ENCODE measurements at regions not wholly inside any gene's neighbourhood (a gene's known extent, or its start where the extent isn't known, plus 50 kb on each side); places are given as distances from the start of the nearest gene placed in this dataset.

- H3K9me3 ChIP-seq: no peaks in the 10 kb centered on the region
- H3K4me3 ChIP-seq: no peak overlapping the region
- H3K4me1 ChIP-seq (ENCODE audit: insufficient read depth): no peaks in the 10 kb centered on the region
- H3K27me3 ChIP-seq: no peaks in the 10 kb centered on the region
- H3K27ac ChIP-seq: no peak overlapping the region
- H3K36me3 ChIP-seq: no peaks in the 10 kb centered on the region
- no peak for DNase-seq
- WGBS, 3 donors: 4 to 9% (median 7%) methylated on average over 2 of the region's 2 CpGs
- TF ChIP-seq EP300 (IDR thresholded peaks at IDR 0.05): no peak
- no peak for TF ChIP-seq CTCF (IDR thresholded peaks at IDR 0.05)
- no peak for TF ChIP-seq POLR2A (IDR thresholded peaks at IDR 0.05)
- intact Hi-C loops (cut with DNase I): no loop called here
Measured at GRCh38 chr5:21236971-21237427, 1249.0 kb upstream of the CDH18 start.

GRCh38 chr5:21236104-21236503 is 1248.1 kb upstream of the CDH18 start:
- no peak for DNase-seq
- WGBS, 3 donors: 86 to 99% (median 95%) methylated on average over 1 of the region's 1 CpG
- Histone ChIP-seq H3K27me3 (no peaks in the 10 kb centered on the region), H3K27ac (no peak overlapping the region), H3K4me1 (ENCODE audit: insufficient read depth) (no peaks in the 10 kb centered on the region), H3K4me3 (no peak overlapping the region), H3K9me3 (no peaks in the 10 kb centered on the region), H3K36me3 (no peaks in the 10 kb centered on the region)
- TF ChIP-seq EP300 (IDR thresholded peaks at IDR 0.05) (no peak), POLR2A (IDR thresholded peaks at IDR 0.05) (no peak), CTCF (IDR thresholded peaks at IDR 0.05) (no peak)
- intact Hi-C loops (cut with DNase I): no loop called here

GRCh38 chr5:21225223-21226064 is 1237.4 kb upstream of the CDH18 start:
- no peak for DNase-seq
- H3K4me3 ChIP-seq: no peak overlapping the region
- H3K9me3 ChIP-seq: no peaks in the 10 kb centered on the region
- H3K36me3 ChIP-seq: no peaks in the 10 kb centered on the region
- WGBS, 3 donors: 90 to 93% (median 90%) methylated on average over 15 to 16 of the region's 16 CpGs
- no peaks in the 10 kb centered on the region for H3K27me3 ChIP-seq
- TF ChIP-seq CTCF (IDR thresholded peaks at IDR 0.05): no peak
- TF ChIP-seq POLR2A (IDR thresholded peaks at IDR 0.05): no peak
- H3K27ac ChIP-seq: no peak overlapping the region
- no peaks in the 10 kb centered on the region for H3K4me1 ChIP-seq (ENCODE audit: insufficient read depth)
- intact Hi-C loops (cut with DNase I): no loop called here

- Histone ChIP-seq H3K4me1 (ENCODE audit: insufficient read depth) (no peaks in the 10 kb centered on the region), H3K9me3 (no peaks in the 10 kb centered on the region), H3K27ac (no peak overlapping the region), H3K36me3 (no peaks in the 10 kb centered on the region), H3K4me3 (no peak overlapping the region), H3K27me3 (no peaks in the 10 kb centered on the region)
- 41 to 59% (median 45%) methylated on average over 1 of the region's 1 CpG for WGBS, 3 donors
- TF ChIP-seq POLR2A (IDR thresholded peaks at IDR 0.05) (no peak), CTCF (IDR thresholded peaks at IDR 0.05) (no peak)
- DNase-seq: no peak
- intact Hi-C loops (cut with DNase I): no loop called here
Measured at GRCh38 chr5:21221616-21222015, 1233.6 kb upstream of the CDH18 start.
